Keratinocyte (primary cell): ENCODE measurements at regions not wholly inside any gene's neighbourhood (a gene's known extent, or its start where the extent isn't known, plus 50 kb on each side); places are given as distances from the start of the nearest gene placed in this dataset.

ENCODE experiments used
- EZH2 ChIP-seq: IDR thresholded peaks from one replicate; pipeline ENCODE4 v1.6.1; 2012; ENCODE audit warnings: inconsistent platforms, mild to moderate bottlenecking, low read length, moderate library complexity
- TF ChIP-seq, protein P1 (sequence below), 3 experiments: IDR thresholded peaks in 1 of 3; conservative IDR thresholded peaks in 1 of 3; optimal IDR thresholded peaks in 1 of 3; 2 replicates in 2 of 3; 3 replicates in 1 of 3; pipeline versions ENCODE3 to v1.5.1; 2011; ENCODE audit warnings: low read length in 3 of 3, mild to moderate bottlenecking in 3 of 3, moderate library complexity in 2 of 3, control low read depth in 1 of 3, inconsistent platforms in 1 of 3; ENCODE audit not compliant: insufficient read depth in 2 of 3; ENCODE audit errors: extremely low read depth in 1 of 3

DNA sequence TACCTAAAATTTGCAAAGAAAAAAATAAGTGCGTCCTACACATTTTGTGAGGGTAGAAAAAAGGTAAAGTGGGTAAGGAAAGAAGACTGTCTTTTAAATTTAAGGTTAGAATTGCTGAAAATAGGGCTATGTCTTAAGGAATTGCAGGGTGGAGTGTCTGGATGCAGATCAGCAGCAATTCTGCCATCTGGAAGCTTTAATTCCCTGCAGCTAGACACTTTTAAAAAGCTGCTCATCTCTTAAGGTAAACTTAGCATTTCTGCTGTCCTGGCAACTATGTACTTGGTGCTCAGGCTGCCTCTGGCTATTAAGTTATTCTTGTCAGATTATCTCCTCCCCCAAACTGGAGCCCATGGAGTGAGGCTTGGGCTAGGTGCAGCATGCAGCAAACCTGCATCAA is 420.2 kb downstream of the SI start:
- TF ChIP-seq, protein P1, sequence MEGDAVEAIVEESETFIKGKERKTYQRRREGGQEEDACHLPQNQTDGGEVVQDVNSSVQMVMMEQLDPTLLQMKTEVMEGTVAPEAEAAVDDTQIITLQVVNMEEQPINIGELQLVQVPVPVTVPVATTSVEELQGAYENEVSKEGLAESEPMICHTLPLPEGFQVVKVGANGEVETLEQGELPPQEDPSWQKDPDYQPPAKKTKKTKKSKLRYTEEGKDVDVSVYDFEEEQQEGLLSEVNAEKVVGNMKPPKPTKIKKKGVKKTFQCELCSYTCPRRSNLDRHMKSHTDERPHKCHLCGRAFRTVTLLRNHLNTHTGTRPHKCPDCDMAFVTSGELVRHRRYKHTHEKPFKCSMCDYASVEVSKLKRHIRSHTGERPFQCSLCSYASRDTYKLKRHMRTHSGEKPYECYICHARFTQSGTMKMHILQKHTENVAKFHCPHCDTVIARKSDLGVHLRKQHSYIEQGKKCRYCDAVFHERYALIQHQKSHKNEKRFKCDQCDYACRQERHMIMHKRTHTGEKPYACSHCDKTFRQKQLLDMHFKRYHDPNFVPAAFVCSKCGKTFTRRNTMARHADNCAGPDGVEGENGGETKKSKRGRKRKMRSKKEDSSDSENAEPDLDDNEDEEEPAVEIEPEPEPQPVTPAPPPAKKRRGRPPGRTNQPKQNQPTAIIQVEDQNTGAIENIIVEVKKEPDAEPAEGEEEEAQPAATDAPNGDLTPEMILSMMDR (optimal IDR thresholded peaks at IDR 0.05 in 1 of 3, IDR thresholded peaks at IDR 0.05 in 1 of 3, conservative IDR thresholded peaks at IDR 0.05 in 1 of 3; ENCODE audit: extremely low read depth in 1 of 3, insufficient read depth in 2 of 3, low read length in 3 of 3), result no peak
- no peak for TF ChIP-seq EZH2
